ENCODE measurements at regions not wholly inside any gene's neighbourhood (a gene's known extent, or its start where the extent isn't known, plus 50 kb on each side); places are given as distances from the start of the nearest gene placed in this dataset.

- TF ChIP-seq, protein P1, sequence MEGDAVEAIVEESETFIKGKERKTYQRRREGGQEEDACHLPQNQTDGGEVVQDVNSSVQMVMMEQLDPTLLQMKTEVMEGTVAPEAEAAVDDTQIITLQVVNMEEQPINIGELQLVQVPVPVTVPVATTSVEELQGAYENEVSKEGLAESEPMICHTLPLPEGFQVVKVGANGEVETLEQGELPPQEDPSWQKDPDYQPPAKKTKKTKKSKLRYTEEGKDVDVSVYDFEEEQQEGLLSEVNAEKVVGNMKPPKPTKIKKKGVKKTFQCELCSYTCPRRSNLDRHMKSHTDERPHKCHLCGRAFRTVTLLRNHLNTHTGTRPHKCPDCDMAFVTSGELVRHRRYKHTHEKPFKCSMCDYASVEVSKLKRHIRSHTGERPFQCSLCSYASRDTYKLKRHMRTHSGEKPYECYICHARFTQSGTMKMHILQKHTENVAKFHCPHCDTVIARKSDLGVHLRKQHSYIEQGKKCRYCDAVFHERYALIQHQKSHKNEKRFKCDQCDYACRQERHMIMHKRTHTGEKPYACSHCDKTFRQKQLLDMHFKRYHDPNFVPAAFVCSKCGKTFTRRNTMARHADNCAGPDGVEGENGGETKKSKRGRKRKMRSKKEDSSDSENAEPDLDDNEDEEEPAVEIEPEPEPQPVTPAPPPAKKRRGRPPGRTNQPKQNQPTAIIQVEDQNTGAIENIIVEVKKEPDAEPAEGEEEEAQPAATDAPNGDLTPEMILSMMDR (IDR thresholded peaks at IDR 0.05; ENCODE audit: insufficient read depth, low read length, poor library complexity, severe bottlenecking): no peak
- no peak for TF ChIP-seq EZH2phosphoT487 (conservative IDR thresholded peaks at IDR 0.05; ENCODE audit: low read length)
Measured at GRCh38 chr13:74977498-74977897, 504.5 kb downstream of the TBC1D4 start.

Measured in SU-DHL-6 (cell line).